HUES64 (cell line): ENCODE measurements at regions not wholly inside any gene's neighbourhood (a gene's known extent, or its start where the extent isn't known, plus 50 kb on each side); places are given as distances from the start of the nearest gene placed in this dataset.
"Not testable (repeated sequence)": the region's sequence is repeated elsewhere in the genome, so short reads cannot be mapped to it uniquely, and the experiment has no call there.

Experiments
- H3K27ac ChIP-seq: 2 replicates; pipeline ENCODE4 v1.7.0; 2013; ENCODE audit warnings: low read depth, low read length, inconsistent platforms
- H3K27me3 ChIP-seq: 2 replicates; pipeline ENCODE4 v1.6.1; 2013; ENCODE audit warnings: mild to moderate bottlenecking, low read length; ENCODE audit not compliant: insufficient read depth
- H3K36me3 ChIP-seq: 2 replicates; pipeline ENCODE4 v1.6.1; 2013; ENCODE audit warnings: mild to moderate bottlenecking, low read length; ENCODE audit not compliant: insufficient read depth
- H3K4me1 ChIP-seq: 2 replicates; pipeline ENCODE4 v1.6.1; 2013; ENCODE audit warnings: mild to moderate bottlenecking, low read length, moderate library complexity; ENCODE audit not compliant: insufficient read depth
- H3K4me3 ChIP-seq: 2 replicates; pipeline ENCODE4 v1.5.1; 2013; ENCODE audit warnings: mild to moderate bottlenecking, low read length, moderate library complexity
- H3K9ac ChIP-seq: 2 replicates; pipeline ENCODE4 v1.6.1; 2013; ENCODE audit warnings: mild to moderate bottlenecking, low read depth, low read length
- H3K9me3 ChIP-seq: 2 replicates; pipeline ENCODE4 v1.6.1; 2013; ENCODE audit warnings: low read depth, low read length; ENCODE audit not compliant: insufficient read depth
- WGBS: fragments of 150-250, 120-280 bp; methylation state at CpG from one replicate; pipeline ENCODE4 v1.1.7; 2013; ENCODE audit warnings: missing lambda C conversion rate; 5-methylcytosine and 5-hydroxymethylcytosine counted together

- H3K9me3 ChIP-seq, H3K4me1 ChIP-seq, H3K9ac ChIP-seq, H3K27ac ChIP-seq, H3K36me3 ChIP-seq, H3K27me3 ChIP-seq, H3K4me3 ChIP-seq: not testable (repeated sequence)
- WGBS = 91% methylated on average over 1 of the region's 2 CpGs
Observed at GRCh38 chrX:107296184-107296583, 89.8 kb downstream of the DNAAF6 start.

- WGBS = 87% methylated on average over 2 of the region's 2 CpGs
- Histone ChIP-seq H3K27me3 (no peaks in the 10 kb centered on the region), H3K4me1 (no peaks in the 10 kb centered on the region; the same call in 1 of the 2 replicates), H3K9me3 (no peaks in the 10 kb centered on the region), H3K36me3 (no peaks in the 10 kb centered on the region), H3K4me3 (no peak overlapping the region), H3K27ac (no peak overlapping the region), H3K9ac (no peak overlapping the region)
Observed at GRCh38 chrX:107298276-107298675, 91.9 kb downstream of the DNAAF6 start.

GRCh38 chrX:107301253-107301652, 94.8 kb downstream of the DNAAF6 start:
- no peak overlapping the region for H3K27ac ChIP-seq
- WGBS = 96% methylated on average over 3 of the region's 3 CpGs
- no peaks in the 10 kb centered on the region for H3K36me3 ChIP-seq
- H3K9me3 ChIP-seq = no peaks in the 10 kb centered on the region
- no peak overlapping the region for H3K9ac ChIP-seq
- H3K4me3 ChIP-seq = no peak overlapping the region
- H3K27me3 ChIP-seq = no peaks in the 10 kb centered on the region
- no peaks in the 10 kb centered on the region; the same call in 1 of the 2 replicates for H3K4me1 ChIP-seq

GRCh38 chrX:107304141-107304540, 97.7 kb downstream of the DNAAF6 start:
- H3K9me3 ChIP-seq = no peaks in the 10 kb centered on the region
- 64% methylated on average over 1 of the region's 2 CpGs for WGBS
- no peaks in the 10 kb centered on the region for H3K36me3 ChIP-seq
- no peak overlapping the region for H3K9ac ChIP-seq
- H3K4me3 ChIP-seq = no peak overlapping the region
- H3K4me1 ChIP-seq = no peaks in the 10 kb centered on the region
- H3K27me3 ChIP-seq = no peaks in the 10 kb centered on the region
- no peak overlapping the region for H3K27ac ChIP-seq

- no peaks in the 10 kb centered on the region for H3K36me3 ChIP-seq
- H3K27me3 ChIP-seq = no peaks in the 10 kb centered on the region
- no peak overlapping the region for H3K9ac ChIP-seq
- WGBS = 86% methylated on average over 38 of the region's 39 CpGs
- H3K27ac ChIP-seq = no peak overlapping the region
- no peaks in the 10 kb centered on the region for H3K4me1 ChIP-seq
- H3K9me3 ChIP-seq = no peaks in the 10 kb centered on the region
- H3K4me3 ChIP-seq = peak overlapping the region; percentile 43; the same call in 1 of the 2 replicates
Observed at GRCh38 chrX:107323786-107324492, 117.5 kb downstream of the DNAAF6 start.

GRCh38 chrX:107324493-107325310, 118.3 kb downstream of the DNAAF6 start:
- Histone ChIP-seq H3K9me3 (no peaks in the 10 kb centered on the region), H3K36me3 (no peaks in the 10 kb centered on the region), H3K27ac (no peak overlapping the region), H3K4me3 (peak overlapping the region; percentile 43), H3K9ac (no peak overlapping the region), H3K27me3 (no peaks in the 10 kb centered on the region), H3K4me1 (no peaks in the 10 kb centered on the region)
- 13% methylated on average over 23 of the region's 23 CpGs for WGBS

GRCh38 chrX:107325467-107325866, 119.1 kb downstream of the DNAAF6 start:
- H3K4me1 ChIP-seq = no peaks in the 10 kb centered on the region
- no peak overlapping the region for H3K9ac ChIP-seq
- H3K27ac ChIP-seq = no peak overlapping the region
- 92% methylated on average over 9 of the region's 9 CpGs for WGBS
- H3K4me3 ChIP-seq = no peak overlapping the region
- H3K27me3 ChIP-seq = no peaks in the 10 kb centered on the region
- H3K36me3 ChIP-seq = no peaks in the 10 kb centered on the region
- no peaks in the 10 kb centered on the region for H3K9me3 ChIP-seq

GRCh38 chrX:107348051-107348450, 101.4 kb upstream of the FRMPD3 start:
- H3K27ac ChIP-seq = no peak overlapping the region
- no peaks in the 10 kb centered on the region for H3K27me3 ChIP-seq
- no peaks in the 10 kb centered on the region for H3K36me3 ChIP-seq
- WGBS = 93% methylated on average over 3 of the region's 4 CpGs
- H3K4me3 ChIP-seq = no peak overlapping the region
- no peak overlapping the region for H3K9ac ChIP-seq
- no peaks in the 10 kb centered on the region for H3K4me1 ChIP-seq
- H3K9me3 ChIP-seq = no peaks in the 10 kb centered on the region

- Histone ChIP-seq H3K9ac (no peak overlapping the region), H3K9me3 (no peaks in the 10 kb centered on the region), H3K4me3 (no peak overlapping the region), H3K36me3 (no peaks in the 10 kb centered on the region), H3K27ac (no peak overlapping the region), H3K4me1 (no peaks in the 10 kb centered on the region), H3K27me3 (no peaks in the 10 kb centered on the region; the same call in 1 of the 2 replicates)
- 100% methylated on average over 1 of the region's 1 CpG for WGBS
Observed at GRCh38 chrX:107348990-107349389, 100.5 kb upstream of the FRMPD3 start.

GRCh38 chrX:107355533-107355932, 93.9 kb upstream of the FRMPD3 start:
- H3K4me3 ChIP-seq = no peak overlapping the region
- WGBS = 6% methylated on average over 1 of the region's 1 CpG
- no peaks in the 10 kb centered on the region for H3K9me3 ChIP-seq
- H3K9ac ChIP-seq = no peak overlapping the region
- H3K27me3 ChIP-seq = peaks cover 28% of the 10 kb centered on the region
- H3K4me1 ChIP-seq = peaks cover 20% of the 10 kb centered on the region
- no peak overlapping the region; the same call in 1 of the 2 replicates for H3K27ac ChIP-seq
- no peaks in the 10 kb centered on the region for H3K36me3 ChIP-seq

- no peaks in the 10 kb centered on the region for H3K36me3 ChIP-seq
- 87% methylated on average over 2 of the region's 2 CpGs for WGBS
- no peak overlapping the region for H3K27ac ChIP-seq
- H3K4me1 ChIP-seq = peaks cover 10% of the 10 kb centered on the region
- H3K9ac ChIP-seq = no peak overlapping the region
- no peaks in the 10 kb centered on the region for H3K9me3 ChIP-seq
- no peak overlapping the region for H3K4me3 ChIP-seq
- peaks cover 26% of the 10 kb centered on the region for H3K27me3 ChIP-seq
Observed at GRCh38 chrX:107360788-107361360, 88.6 kb upstream of the FRMPD3 start.
